ENCODE measurements at regions not wholly inside any gene's neighbourhood (a gene's known extent, or its start where the extent isn't known, plus 50 kb on each side); places are given as distances from the start of the nearest gene placed in this dataset.

GRCh38 chr1:193960040-193960439 lies 773.6 kb upstream of the B3GALT2 start:
- BruUV-seq (replicated peaks), result no TSS peak

More at GRCh38 chr1:193960040-193960439, 773.6 kb upstream of the B3GALT2 start:
- no peaks in the 10 kb centered on the region for H3K79me2 ChIP-seq (ENCODE audit: control insufficient read depth, insufficient read depth, low read length)
- H3K4me1 ChIP-seq (ENCODE audit: control insufficient read depth, extremely low read depth, insufficient read depth, low read length), result no peaks in the 10 kb centered on the region
- no peaks in the 10 kb centered on the region for H4K20me1 ChIP-seq (replicated peaks; ENCODE audit: control insufficient read depth, extremely low read depth, insufficient read depth, low read length)
- DNase-seq (ENCODE audit: low read depth, low spot score) (no peak), FAIRE-seq (no peak)
- H3K27ac ChIP-seq (ENCODE audit: insufficient read depth, low read depth, low read length), result no peak overlapping the region
- POLR2A ChIA-PET, result no interaction called here
- intact Hi-C loops (cut with micrococcal nuclease) (no loop called here), dilution Hi-C loops (cut with MboI; ENCODE audit: extremely low pct_ligation_motif_present, low sequenced_read_pairs) (no loop called here)
- H3K36me3 ChIP-seq (ENCODE audit: control insufficient read depth in 2 of 2, extremely low read depth in 1 of 2, insufficient read depth in 2 of 2, low read length in 2 of 2), result no peaks in the 10 kb centered on the region
- H3K4me3 ChIP-seq (replicated peaks in 1 of 3; ENCODE audit: insufficient read depth in 1 of 3, low read depth in 1 of 3, low read length in 3 of 3), result no peak overlapping the region
- TF ChIP-seq JUN (IDR thresholded peaks at IDR 0.05; ENCODE audit: borderline replicate concordance, insufficient read depth, insufficient read length, low read depth) (no peak), GATA2 (IDR thresholded peaks at IDR 0.05; ENCODE audit: insufficient read depth, insufficient read length, low read depth, low read length) (no peak), MAX (IDR thresholded peaks at IDR 0.05; ENCODE audit: insufficient read depth, insufficient read length) (no peak), POLR2AphosphoS5 (IDR thresholded peaks at IDR 0.05; ENCODE audit: insufficient read depth, low read depth, low read length) (no peak), FOS (IDR thresholded peaks at IDR 0.05; ENCODE audit: borderline replicate concordance, insufficient read depth, low read length) (no peak), MYC (IDR thresholded peaks at IDR 0.05; ENCODE audit: low read depth, low read length) (no peak), CTCF (IDR thresholded peaks at IDR 0.05; ENCODE audit: extremely low read depth in 1 of 2, insufficient read depth in 1 of 2, low read depth in 1 of 2, low read length in 2 of 2) (no peak), POLR2A (IDR thresholded peaks at IDR 0.05; ENCODE audit: low read depth, low read length) (no peak), EZH2 (IDR thresholded peaks at IDR 0.05; ENCODE audit: borderline replicate concordance, low read depth, low read length, severe bottlenecking) (no peak)
- CTCF ChIA-PET, result no interaction called here
- no peak overlapping the region for H2AFZ ChIP-seq (ENCODE audit: low read depth, low read length)
- no peak overlapping the region for H3K9ac ChIP-seq (replicated peaks; ENCODE audit: extremely low read depth, insufficient read depth, low read length)
- H3K4me2 ChIP-seq (ENCODE audit: insufficient read depth, low read length), result no peak overlapping the region
- H3K27me3 ChIP-seq (ENCODE audit: control insufficient read depth in 2 of 2, insufficient read depth in 2 of 2, low read length in 2 of 2), result no peaks in the 10 kb centered on the region
- H3K9me1 ChIP-seq (replicated peaks; ENCODE audit: control insufficient read depth, extremely low read depth, insufficient read depth, low read length), result no peaks in the 10 kb centered on the region
- no peaks in the 10 kb centered on the region for H3K9me3 ChIP-seq (replicated peaks; ENCODE audit: control insufficient read depth, insufficient read depth, low read length)
